ENCODE measurements at regions not wholly inside any gene's neighbourhood (a gene's known extent, or its start where the extent isn't known, plus 50 kb on each side); places are given as distances from the start of the nearest gene placed in this dataset.

- H3K27ac ChIP-seq (replicated peaks): no peak overlapping the region
- no peaks in the 10 kb centered on the region for H3K27me3 ChIP-seq (ENCODE audit: insufficient read depth, poor library complexity, severe bottlenecking)
- no peak overlapping the region for H3K4me3 ChIP-seq (replicated peaks; ENCODE audit: insufficient read depth, low read length)
- no peak for DNase-seq (ENCODE audit: low read depth in 1 of 2, low spot score in 1 of 2)
- TF ChIP-seq GABPA (IDR thresholded peaks at IDR 0.05; ENCODE audit: low read depth) (no peak), POLR2AphosphoS5 (IDR thresholded peaks at IDR 0.05; ENCODE audit: low read depth) (no peak), CTCF (IDR thresholded peaks at IDR 0.05; ENCODE audit: insufficient read depth, low read length) (no peak), SPI1 (IDR thresholded peaks at IDR 0.05; ENCODE audit: borderline replicate concordance, low read depth) (no peak)
- TF ChIP-seq, protein P1, sequence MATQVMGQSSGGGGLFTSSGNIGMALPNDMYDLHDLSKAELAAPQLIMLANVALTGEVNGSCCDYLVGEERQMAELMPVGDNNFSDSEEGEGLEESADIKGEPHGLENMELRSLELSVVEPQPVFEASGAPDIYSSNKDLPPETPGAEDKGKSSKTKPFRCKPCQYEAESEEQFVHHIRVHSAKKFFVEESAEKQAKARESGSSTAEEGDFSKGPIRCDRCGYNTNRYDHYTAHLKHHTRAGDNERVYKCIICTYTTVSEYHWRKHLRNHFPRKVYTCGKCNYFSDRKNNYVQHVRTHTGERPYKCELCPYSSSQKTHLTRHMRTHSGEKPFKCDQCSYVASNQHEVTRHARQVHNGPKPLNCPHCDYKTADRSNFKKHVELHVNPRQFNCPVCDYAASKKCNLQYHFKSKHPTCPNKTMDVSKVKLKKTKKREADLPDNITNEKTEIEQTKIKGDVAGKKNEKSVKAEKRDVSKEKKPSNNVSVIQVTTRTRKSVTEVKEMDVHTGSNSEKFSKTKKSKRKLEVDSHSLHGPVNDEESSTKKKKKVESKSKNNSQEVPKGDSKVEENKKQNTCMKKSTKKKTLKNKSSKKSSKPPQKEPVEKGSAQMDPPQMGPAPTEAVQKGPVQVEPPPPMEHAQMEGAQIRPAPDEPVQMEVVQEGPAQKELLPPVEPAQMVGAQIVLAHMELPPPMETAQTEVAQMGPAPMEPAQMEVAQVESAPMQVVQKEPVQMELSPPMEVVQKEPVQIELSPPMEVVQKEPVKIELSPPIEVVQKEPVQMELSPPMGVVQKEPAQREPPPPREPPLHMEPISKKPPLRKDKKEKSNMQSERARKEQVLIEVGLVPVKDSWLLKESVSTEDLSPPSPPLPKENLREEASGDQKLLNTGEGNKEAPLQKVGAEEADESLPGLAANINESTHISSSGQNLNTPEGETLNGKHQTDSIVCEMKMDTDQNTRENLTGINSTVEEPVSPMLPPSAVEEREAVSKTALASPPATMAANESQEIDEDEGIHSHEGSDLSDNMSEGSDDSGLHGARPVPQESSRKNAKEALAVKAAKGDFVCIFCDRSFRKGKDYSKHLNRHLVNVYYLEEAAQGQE (IDR thresholded peaks at IDR 0.05; ENCODE audit: insufficient replicate concordance, low read depth): no peak
Measured at GRCh38 chr15:37165395-37165794, 65.0 kb upstream of the MEIS2 start.

- Histone ChIP-seq H3K27ac (replicated peaks) (no peak overlapping the region), H3K27me3 (ENCODE audit: insufficient read depth, poor library complexity, severe bottlenecking) (no peaks in the 10 kb centered on the region), H3K4me3 (replicated peaks; ENCODE audit: insufficient read depth, low read length) (no peak overlapping the region)
- no peak for DNase-seq (ENCODE audit: low read depth in 1 of 2, low spot score in 1 of 2)
- TF ChIP-seq, protein P1 (IDR thresholded peaks at IDR 0.05; ENCODE audit: insufficient replicate concordance, low read depth): no peak
- TF ChIP-seq POLR2AphosphoS5 (IDR thresholded peaks at IDR 0.05; ENCODE audit: low read depth) (no peak), CTCF (IDR thresholded peaks at IDR 0.05; ENCODE audit: insufficient read depth, low read length) (no peak), GABPA (IDR thresholded peaks at IDR 0.05; ENCODE audit: low read depth) (no peak), SPI1 (IDR thresholded peaks at IDR 0.05; ENCODE audit: borderline replicate concordance, low read depth) (no peak)
Measured at GRCh38 chr15:37166402-37166801, 66.1 kb upstream of the MEIS2 start.

GRCh38 chr15:37181339-37181738 is 81.0 kb upstream of the MEIS2 start:
- no peak for DNase-seq (ENCODE audit: low read depth in 1 of 2, low spot score in 1 of 2)
- Histone ChIP-seq H3K4me3 (replicated peaks; ENCODE audit: insufficient read depth, low read length) (no peak overlapping the region), H3K27me3 (ENCODE audit: insufficient read depth, poor library complexity, severe bottlenecking) (no peaks in the 10 kb centered on the region), H3K27ac (replicated peaks) (no peak overlapping the region)
- TF ChIP-seq, protein P1 (IDR thresholded peaks at IDR 0.05; ENCODE audit: insufficient replicate concordance, low read depth): no peak
- TF ChIP-seq SPI1 (IDR thresholded peaks at IDR 0.05; ENCODE audit: borderline replicate concordance, low read depth): no peak
- TF ChIP-seq POLR2AphosphoS5 (IDR thresholded peaks at IDR 0.05; ENCODE audit: low read depth): no peak
- no peak for TF ChIP-seq GABPA (IDR thresholded peaks at IDR 0.05; ENCODE audit: low read depth)
- no peak for TF ChIP-seq CTCF (IDR thresholded peaks at IDR 0.05; ENCODE audit: insufficient read depth, low read length)

Data from HL-60 (cell line).